ENCODE measurements at regions not wholly inside any gene's neighbourhood (a gene's known extent, or its start where the extent isn't known, plus 50 kb on each side); places are given as distances from the start of the nearest gene placed in this dataset.

DNA sequence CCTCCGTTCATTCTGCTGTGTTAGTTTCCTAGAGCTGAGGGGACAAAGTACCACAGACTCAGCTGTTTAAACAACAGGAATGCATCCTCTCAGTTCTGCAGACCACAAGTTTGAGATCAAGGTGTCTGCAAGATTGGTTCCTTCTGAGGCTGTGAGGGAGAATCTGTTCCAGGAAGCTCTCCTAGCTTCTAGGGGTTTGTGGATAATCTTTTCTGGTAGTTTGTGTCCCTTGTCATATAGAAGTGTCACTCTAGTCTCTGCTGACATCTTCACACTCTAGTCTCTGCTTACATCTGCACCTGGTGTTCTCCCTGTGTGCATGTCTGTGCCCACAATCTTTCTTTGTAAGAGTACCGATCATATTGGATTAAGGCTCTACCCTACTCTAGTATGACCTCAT is 581.8 kb downstream of the RNF144A start:
- H3K36me3 ChIP-seq: no peaks in the 10 kb centered on the region
- H3K27me3 ChIP-seq: no peaks in the 10 kb centered on the region
- DNase-seq: no peak
- TF ChIP-seq POLR2A (IDR thresholded peaks at IDR 0.05) (no peak), EP300 (IDR thresholded peaks at IDR 0.05) (no peak), POLR2AphosphoS5 (IDR thresholded peaks at IDR 0.05) (no peak)
- TF ChIP-seq, protein P1, sequence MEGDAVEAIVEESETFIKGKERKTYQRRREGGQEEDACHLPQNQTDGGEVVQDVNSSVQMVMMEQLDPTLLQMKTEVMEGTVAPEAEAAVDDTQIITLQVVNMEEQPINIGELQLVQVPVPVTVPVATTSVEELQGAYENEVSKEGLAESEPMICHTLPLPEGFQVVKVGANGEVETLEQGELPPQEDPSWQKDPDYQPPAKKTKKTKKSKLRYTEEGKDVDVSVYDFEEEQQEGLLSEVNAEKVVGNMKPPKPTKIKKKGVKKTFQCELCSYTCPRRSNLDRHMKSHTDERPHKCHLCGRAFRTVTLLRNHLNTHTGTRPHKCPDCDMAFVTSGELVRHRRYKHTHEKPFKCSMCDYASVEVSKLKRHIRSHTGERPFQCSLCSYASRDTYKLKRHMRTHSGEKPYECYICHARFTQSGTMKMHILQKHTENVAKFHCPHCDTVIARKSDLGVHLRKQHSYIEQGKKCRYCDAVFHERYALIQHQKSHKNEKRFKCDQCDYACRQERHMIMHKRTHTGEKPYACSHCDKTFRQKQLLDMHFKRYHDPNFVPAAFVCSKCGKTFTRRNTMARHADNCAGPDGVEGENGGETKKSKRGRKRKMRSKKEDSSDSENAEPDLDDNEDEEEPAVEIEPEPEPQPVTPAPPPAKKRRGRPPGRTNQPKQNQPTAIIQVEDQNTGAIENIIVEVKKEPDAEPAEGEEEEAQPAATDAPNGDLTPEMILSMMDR (IDR thresholded peaks at IDR 0.05): no peak
- peaks cover 0 to 11% (median 3%) of the 10 kb centered on the region in 4 donors for H3K4me1 ChIP-seq
- H3K9me3 ChIP-seq: no peaks in the 10 kb centered on the region
- H3K27ac ChIP-seq: no peak overlapping the region
- WGBS, 2 donors: 67 to 79% methylated on average over 2 of the region's 2 CpGs
- intact Hi-C loops (cut with DNase I): no loop called here
- H3K4me3 ChIP-seq: no peak overlapping the region

DNA sequence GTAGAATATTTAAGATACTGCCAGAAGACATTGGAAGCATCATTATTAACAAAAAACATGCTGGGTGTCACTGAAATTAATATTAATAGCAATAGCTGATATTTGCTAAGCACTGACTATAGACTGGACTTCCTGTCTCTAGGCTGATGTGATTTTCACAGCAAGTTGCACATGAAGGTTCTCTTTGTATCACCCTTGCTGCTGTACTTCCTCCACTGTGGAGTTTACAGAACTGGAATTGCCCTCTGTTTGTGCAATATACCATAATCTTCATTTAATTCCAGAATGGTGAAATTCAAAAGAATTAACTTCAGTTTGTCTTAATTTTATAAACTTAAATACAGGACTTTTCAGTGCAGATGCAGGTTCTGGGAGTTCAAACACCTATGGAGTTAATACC is 585.1 kb downstream of the RNF144A start:
- Histone ChIP-seq H3K4me3 (no peak overlapping the region), H3K27ac (no peak overlapping the region), H3K27me3 (no peaks in the 10 kb centered on the region), H3K4me1 (peaks cover 0 to 11% (median 3%) of the 10 kb centered on the region in 4 donors), H3K9me3 (no peaks in the 10 kb centered on the region), H3K36me3 (no peaks in the 10 kb centered on the region)
- TF ChIP-seq, protein P1 (IDR thresholded peaks at IDR 0.05): no peak
- TF ChIP-seq POLR2A (IDR thresholded peaks at IDR 0.05): no peak
- TF ChIP-seq EP300 (IDR thresholded peaks at IDR 0.05): no peak
- no peak for TF ChIP-seq POLR2AphosphoS5 (IDR thresholded peaks at IDR 0.05)
- DNase-seq: no peak
- intact Hi-C loops (cut with DNase I): no loop called here

DNA sequence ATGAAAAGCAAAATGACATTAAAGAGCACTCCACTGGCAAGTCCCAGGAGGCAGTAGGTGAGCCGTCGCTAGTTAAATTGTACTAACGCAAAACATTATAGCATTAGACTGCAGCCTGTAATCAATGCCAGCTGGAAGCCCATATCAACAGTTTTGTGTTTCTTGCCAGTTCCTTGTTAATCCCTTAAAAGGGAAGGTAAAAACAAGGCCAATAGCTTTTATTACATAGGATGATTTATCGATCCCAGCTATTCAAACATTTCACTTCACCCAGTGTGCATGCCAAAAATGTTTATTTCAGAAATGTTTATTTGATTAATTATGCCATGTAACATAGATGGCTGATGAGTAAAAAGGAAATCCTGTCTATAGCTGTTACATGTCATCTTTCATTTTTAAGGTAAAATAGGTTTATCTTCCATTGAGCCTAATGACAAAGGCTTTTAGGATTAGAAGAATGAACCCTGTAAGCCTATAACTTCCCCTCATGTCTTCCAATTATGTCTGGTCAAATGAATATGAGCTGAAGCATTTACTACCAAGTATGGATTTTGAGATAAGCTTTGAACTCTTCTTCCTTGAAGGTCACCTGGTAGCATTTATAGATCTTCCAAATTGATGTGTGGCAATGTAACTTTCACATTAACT is 591.2 kb downstream of the RNF144A start:
- intact Hi-C loops (cut with DNase I): no loop called here
- no peak overlapping the region for H3K4me3 ChIP-seq
- H3K27ac ChIP-seq: no peak overlapping the region
- no peak for DNase-seq
- WGBS, 2 donors: 46 to 76% methylated on average over 4 of the region's 4 CpGs
- H3K36me3 ChIP-seq: no peaks in the 10 kb centered on the region
- peaks cover 0 to 5% (median 0%) of the 10 kb centered on the region in 4 donors for H3K9me3 ChIP-seq
- no peaks in the 10 kb centered on the region for H3K27me3 ChIP-seq
- no peak for TF ChIP-seq POLR2A (IDR thresholded peaks at IDR 0.05)
- TF ChIP-seq EP300 (IDR thresholded peaks at IDR 0.05): no peak
- TF ChIP-seq, protein P1 (IDR thresholded peaks at IDR 0.05): no peak
- TF ChIP-seq POLR2AphosphoS5 (IDR thresholded peaks at IDR 0.05): no peak
- peaks cover 0 to 3% (median 0%) of the 10 kb centered on the region in 4 donors for H3K4me1 ChIP-seq

DNA sequence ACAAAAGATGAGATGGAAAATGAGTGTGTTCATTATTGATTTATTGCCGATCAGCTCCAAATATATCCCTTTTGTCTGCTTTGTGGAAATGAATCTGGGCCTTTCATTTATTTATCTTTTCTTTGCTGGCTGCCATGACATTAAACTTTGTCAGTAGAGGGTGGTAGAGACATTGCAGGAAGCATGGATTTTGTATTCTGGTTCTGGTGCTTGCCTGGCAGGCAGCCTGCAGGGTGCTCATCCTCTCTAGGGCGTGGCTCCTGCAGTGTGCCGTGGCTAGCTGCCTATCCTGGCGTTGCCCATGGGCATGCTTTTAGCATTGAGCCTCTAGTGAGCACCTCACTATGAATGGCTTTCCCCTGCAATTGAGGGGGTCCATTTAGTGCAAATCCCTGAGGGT is 593.1 kb downstream of the RNF144A start:
- H3K4me3 ChIP-seq: no peak overlapping the region
- no peak overlapping the region for H3K27ac ChIP-seq
- intact Hi-C loops (cut with DNase I): loop anchor here (10.0 kb wide), 1 partner anchor 234 kb away; no protein-coding TSS in a partner anchor
- peaks cover 0 to 5% (median 0%) of the 10 kb centered on the region in 4 donors for H3K9me3 ChIP-seq
- no peak for DNase-seq
- no peaks in the 10 kb centered on the region for H3K36me3 ChIP-seq
- no peaks in the 10 kb centered on the region for H3K27me3 ChIP-seq
- no peak for TF ChIP-seq POLR2A (IDR thresholded peaks at IDR 0.05)
- TF ChIP-seq, protein P1 (IDR thresholded peaks at IDR 0.05): no peak
- peaks cover 0 to 3% (median 0%) of the 10 kb centered on the region in 4 donors for H3K4me1 ChIP-seq
- 59 to 71% methylated on average over 4 of the region's 4 CpGs for WGBS, 2 donors

DNA sequence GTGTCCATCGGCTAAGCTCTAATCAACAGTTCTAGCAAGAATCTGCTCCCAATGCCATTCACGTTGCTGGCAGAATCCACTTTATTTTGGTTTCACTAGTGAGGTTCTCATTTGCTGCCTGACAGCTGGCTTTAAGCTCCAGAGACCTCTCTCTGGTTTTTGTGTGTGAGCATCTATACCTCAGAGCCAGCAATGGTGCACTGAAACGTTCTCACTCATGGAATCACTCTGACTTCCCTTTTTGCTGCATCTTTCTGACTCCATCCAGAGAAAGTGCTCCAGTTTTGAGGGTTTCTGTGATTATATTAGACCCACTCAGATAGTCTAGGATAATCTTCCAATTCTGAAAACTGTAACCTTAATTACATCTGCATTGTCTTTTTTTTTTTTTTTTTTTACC is 596.6 kb downstream of the RNF144A start:
- Histone ChIP-seq H3K36me3 (no peaks in the 10 kb centered on the region), H3K4me3 (no peak overlapping the region), H3K4me1 (peaks cover 0 to 19% (median 18%) of the 10 kb centered on the region in 4 donors), H3K27ac (no peak overlapping the region), H3K27me3 (no peaks in the 10 kb centered on the region), H3K9me3 (peaks cover 0 to 5% (median 0%) of the 10 kb centered on the region in 4 donors)
- intact Hi-C loops (cut with DNase I): loop anchor here (10.0 kb wide), 1 partner anchor 231 kb away; no protein-coding TSS in a partner anchor
- DNase-seq: no peak
- WGBS, 2 donors: 76 to 80% methylated on average over 3 of the region's 3 CpGs
- TF ChIP-seq POLR2A (IDR thresholded peaks at IDR 0.05): no peak
- no peak for TF ChIP-seq POLR2AphosphoS5 (IDR thresholded peaks at IDR 0.05)
- TF ChIP-seq EP300 (IDR thresholded peaks at IDR 0.05): no peak
- TF ChIP-seq, protein P1 (IDR thresholded peaks at IDR 0.05): no peak
